ENCODE measurements at regions not wholly inside any gene's neighbourhood (a gene's known extent, or its start where the extent isn't known, plus 50 kb on each side); places are given as distances from the start of the nearest gene placed in this dataset.
"Not testable (repeated sequence)": the region's sequence is repeated elsewhere in the genome, so short reads cannot be mapped to it uniquely, and the experiment has no call there.

DNA sequence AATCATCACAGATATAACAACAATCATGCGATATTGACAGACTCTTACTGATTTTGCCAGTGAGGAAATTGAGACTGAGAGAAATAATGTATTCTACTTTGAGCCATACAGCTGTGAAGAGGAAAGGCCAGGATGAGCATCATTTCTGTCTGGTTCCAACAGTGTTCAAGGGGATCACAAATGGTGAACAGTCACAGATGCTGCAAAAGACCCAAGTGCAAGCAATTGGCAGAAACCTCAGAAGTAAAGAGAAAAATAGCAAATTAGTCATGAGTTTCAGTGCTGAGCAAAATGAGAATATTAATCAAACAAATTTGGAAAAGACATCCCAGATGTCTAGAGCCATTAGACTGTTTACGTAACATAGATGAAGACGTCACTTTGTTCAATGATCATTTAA is 114.1 kb downstream of the RAB38 start:
- no peak for DNase-seq

DNA sequence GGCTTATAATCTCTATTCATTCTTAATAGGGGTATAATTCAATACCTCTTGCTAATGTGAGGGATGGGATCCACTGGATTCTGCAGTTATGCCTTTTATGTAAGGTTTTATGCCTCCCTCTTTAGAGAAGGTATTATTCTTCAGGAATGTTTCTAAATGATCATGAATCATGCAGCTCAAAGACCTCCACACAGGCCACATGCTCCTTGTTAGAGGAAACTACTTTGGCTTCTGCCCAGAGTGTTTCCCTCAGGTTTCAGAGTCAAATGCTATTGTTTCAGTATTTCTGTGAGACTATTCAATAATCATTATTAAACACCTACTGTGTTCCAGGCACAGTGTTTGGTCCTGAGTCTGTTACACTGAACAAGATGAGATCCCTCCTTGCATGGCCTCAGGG is 115.9 kb downstream of the RAB38 start:
- no peak for DNase-seq

DNA sequence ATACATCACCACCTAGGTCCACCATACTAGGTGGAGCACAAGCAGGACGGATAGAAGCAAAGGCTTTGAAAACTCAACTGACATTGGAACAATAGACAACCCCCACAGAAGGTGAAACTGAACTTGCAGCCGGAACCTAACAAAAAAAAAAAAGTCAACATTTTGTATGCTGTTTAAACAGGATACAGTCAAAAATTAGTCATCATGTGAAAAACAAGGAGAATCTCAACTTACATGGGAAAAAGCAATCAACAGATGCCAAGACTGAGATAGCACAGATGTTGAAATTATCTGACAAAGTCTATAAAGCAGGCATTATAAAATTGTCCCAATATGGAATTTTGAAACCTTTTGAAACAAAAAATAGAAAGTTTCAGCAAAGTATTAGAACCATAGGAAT is 123.8 kb downstream of the RAB38 start:
- DNase-seq: no peak

DNA sequence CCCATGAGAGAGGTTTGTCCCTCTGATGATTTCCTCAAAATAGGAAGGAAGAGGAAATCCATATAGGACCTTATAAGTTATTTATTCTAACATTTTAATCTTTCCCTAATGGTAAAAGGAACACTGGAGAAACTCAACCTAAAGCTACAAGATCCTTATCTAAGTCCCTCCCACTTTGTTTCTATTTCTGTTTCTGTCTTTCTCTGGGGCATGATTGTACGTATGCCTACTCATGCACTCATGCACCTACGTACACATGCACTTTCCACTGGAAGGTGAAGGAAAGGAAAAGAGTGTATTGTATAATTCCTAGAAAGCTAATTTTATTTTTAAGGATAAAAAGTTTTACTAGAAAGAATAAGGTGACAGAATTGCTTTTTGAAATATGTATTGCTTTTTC is 125.0 kb downstream of the RAB38 start:
- DNase-seq: peak; percentile 2

DNA sequence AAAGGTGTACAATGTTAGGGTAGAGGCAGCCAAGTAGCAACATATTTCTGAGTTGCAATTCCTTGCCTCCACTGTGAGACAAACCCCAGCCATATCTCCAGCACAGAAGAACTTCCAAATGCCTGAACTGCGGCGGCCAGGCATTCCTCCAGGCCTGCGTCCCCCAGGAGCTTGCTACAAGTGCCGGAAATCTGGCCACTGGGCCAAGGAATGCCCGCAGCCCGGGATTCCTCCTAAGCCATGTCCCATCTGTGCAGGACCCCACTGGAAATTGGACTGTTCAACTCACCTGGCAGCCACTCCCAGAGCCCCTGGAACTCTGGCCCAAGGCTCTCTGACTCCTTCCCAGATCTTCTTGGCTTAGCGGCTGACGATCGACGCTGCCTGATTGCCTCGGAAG is 130.0 kb downstream of the RAB38 start:
- not testable (repeated sequence) for DNase-seq

DNA sequence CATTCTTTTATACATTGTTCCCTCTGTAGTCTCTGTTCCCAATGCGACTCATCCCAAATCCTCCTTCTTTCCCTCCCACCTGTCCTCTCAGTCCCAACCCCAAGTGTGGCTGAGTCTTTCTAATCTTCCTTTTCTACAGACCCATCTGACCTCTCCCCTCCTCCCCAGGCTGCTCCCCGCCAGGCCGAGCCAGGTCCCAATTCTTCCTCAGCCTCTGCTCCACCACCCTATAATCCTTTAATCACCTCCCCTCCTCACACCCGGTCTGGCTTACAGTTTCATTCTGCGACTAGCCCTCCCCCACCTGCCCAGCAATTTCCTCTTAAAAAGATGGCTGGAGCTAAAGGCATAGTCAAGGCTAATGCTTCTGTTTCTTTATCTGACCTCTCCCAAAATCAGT is 130.6 kb downstream of the RAB38 start:
- DNase-seq: not testable (repeated sequence)

DNA sequence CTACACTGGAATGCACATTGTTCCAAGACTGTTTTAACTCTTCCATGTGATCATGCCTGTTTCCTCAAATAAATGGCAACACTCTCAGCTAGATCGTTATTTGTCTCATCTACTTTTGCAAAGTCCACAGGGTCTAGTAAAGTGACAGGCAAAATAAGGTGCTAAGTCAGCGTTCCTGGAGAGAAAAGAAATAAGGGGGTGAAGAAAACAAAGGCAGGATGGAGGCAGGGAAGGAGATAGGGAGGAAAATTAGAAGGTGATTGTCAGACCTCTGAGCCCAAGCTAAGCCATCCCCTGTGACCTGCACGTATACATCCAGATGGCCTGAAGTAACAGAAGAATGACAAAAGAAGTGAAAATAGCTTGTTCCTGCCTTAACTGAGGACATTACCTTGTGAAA is 132.1 kb downstream of the RAB38 start:
- no peak for DNase-seq

DNA sequence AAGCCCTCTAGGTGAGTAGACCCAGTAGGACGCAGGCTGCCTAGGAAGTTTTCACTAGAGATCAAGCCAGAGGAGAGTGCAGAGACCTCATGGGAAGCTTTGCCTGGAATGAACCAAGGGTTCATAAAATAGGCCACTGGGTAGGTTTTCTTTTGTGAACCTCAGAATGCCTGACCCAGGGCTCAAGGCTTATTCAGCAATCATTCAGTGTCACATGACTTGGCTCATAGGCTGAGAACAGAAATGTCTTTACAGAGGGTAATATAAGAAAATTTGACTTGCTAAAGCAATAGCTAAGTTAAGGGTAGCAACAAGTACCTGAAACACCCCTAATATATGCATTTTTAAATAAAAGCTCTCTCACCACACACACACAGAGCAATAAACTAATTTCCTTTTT is 132.6 kb downstream of the RAB38 start:
- DNase-seq: no peak

DNA sequence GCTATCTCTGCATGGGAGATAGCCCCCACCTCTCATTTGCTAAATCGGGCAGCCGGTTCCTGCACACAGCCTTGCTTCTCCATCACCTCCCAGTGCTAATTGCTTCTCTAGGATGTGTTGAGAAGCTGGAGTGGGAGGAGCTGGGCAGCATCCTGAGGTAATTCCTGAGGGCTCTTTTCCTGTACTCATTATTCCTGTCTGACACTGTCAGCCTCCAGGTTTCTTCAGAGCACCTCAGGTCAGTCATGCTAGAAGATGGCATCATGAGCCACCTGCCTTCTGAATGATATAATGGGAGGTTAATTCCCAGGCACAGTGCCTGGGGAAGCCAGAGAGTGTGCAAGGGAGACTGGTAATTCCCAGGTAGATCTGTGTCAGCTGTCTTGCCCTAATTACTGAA is 133.0 kb downstream of the RAB38 start:
- no peak for DNase-seq

DNA sequence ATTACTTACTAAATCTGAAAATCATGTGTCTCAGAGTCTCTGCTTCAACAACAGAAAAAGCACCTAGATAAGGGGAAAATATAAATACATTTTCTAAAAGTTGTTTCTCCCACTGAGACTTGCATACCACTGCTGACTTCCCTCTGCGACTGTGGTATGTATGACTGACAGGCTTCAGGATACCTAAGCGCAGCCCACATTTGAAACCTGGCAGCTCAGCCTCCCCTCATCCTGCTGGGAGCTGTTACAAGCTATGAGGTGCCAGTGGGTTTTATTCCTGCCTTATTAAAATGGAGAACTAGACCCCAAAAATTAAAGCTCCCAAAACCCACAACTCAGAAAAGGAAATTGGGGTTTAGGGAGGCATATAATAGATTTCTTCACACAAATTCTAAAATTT is 133.6 kb downstream of the RAB38 start:
- no peak for DNase-seq

DNA sequence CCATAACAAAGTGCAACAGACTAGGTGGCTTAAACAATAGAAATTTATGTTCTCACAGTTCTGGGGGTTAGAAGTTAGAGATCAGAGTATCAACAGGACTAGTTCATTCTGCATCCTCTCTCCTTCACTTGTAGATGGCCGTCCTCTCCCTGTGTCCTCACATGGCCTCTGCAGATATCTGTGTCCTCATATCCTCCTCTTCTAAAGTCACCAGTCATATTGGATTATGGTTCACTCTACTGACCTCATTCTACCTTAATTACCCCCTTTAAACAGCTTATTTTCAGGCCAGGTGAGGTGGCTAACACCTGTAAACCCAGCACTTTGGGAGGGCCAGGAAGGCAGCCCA is 135.1 kb downstream of the RAB38 start:
- no peak for DNase-seq

DNA sequence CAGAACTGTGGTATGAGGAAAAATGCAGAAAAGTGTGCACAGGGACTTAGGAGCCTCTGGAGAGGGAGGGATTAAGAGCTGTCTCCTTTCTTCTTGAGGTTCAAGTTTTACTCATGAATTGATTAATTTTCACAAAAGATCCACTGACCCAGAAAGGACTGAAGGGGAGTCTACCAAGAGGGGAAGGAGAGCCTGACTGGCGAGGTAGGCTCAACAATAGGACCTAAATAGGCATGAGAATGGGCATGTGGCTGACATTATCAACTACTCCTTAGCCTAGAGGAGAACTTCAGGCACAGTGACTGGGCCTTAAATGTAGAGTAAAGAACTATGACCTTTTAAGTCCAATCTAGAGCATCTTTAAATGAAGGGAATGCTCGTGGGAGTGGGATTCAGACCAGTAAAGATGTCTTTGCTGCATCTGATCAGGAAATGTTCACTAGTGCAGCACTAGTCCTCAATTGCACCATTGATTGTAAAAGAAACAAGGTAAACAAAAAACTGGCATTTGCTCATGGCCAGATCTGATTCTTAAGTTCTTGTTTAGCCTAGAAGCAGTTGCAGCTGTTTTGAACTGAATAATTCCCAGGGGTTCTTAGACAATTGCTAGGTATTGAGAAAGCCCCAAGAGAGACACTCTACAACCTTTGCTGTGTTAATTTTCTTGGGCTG is 135.6 kb downstream of the RAB38 start:
- no peak for DNase-seq

DNA sequence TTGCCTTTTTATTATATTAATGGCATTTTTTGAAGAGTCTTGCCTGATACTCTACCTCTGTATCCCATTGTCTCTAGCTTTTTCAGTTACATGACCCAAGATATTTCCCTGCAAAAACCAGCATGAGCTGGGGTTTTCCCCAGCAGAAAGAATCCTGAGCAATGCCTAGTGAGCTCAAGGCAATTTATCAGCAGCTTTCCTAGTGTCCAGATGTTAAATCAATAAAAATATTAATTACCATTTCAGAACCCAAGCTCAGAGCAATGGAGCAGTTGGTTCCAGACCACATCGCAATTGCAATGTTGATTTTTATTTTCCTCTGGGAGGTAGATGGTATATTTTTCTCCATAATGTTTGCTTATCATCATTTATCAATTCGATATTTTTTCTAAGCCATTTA is 137.2 kb downstream of the RAB38 start:
- DNase-seq: no peak

DNA sequence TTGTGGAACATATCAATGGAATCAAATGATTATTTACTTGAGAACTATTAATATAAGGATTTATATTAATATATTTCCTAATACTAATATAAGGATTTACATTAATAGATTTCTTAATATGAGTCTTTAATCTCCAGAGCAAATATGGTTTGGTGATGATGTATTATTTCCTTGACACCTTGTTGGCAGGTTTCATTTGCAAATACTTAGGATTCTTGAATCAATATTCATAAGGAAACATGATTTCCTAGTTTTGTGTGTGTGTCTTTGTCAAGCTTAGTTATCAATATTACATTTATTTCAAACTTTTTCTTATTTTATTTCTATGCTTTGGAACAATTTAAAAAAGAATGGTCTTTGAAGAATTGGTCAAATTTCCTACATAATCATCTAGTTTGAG is 138.5 kb downstream of the RAB38 start:
- no peak for DNase-seq

DNA sequence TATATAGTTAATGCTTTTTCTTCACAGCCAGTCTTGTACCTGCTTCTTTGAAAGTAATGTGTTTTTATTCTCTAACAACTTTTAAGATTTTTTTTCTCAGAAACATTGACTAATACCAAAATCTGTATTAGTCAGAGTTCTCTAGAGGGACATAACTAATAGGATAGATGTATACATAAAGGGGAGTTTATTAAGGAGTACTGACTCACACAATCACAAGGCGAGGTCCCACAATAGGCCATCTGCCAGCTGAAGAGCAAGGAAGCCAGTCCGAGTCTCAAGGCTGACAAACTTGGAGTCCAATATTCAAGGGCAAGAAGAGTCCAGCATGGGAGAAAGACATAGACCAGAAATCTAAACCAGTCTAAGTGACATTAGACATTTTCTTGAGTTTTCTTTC is 140.0 kb downstream of the RAB38 start:
- no peak for DNase-seq

DNA sequence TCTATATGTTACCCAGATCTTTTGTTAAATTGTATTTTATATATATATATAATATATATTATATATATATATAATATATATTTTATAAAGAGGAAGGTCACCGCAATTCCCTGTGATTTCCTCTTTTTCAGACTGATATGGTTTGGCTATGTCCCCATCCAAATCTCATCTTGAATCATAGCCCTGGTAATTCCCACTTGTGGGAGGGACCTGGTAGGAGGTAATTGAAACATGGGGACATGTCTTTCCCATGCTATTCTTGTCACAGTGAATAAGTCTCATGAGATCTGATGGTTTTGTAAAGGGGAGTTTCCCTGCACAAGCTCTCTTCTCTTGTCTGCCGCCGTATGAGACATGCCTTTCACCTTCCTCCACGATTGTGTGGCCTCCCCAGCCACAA is 157.6 kb downstream of the RAB38 start:
- DNase-seq: peak; percentile 63

DNA sequence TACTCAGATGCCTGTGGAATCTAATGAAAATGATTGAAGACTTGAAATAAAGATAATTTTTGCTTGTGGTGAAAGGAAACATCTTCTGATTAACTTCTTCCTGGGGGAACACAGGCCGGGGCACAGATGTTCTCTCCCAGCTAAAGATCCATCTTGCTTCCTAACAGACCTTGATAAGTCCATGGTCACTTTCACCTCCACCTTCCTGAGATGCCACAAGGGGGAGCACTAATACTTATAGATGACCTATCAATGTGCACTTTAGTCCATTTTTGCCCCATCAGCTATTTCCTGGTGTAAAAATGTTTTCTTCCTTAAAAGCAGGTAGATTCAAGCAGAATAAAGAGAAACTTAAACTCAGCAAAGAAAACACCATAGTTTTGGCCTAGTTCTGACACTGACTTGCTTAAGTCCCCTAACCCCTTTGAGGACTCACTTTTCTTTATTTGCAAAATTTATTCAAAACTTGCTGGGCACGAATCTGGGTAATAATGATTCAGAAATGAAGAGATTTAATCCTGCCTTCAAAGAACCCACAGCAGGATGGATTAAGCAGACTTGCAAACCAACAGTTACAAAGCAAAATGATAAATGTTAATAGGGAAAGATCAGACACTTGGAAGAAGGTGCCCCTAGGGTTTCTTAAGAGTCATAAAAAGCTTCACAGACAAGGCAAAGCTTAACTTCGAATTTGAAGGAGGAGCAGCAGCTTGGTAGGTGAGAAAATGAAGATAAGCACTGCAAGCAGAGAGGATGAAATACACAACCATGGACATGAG is 158.7 kb downstream of the RAB38 start:
- DNase-seq: peak; percentile 84

DNA sequence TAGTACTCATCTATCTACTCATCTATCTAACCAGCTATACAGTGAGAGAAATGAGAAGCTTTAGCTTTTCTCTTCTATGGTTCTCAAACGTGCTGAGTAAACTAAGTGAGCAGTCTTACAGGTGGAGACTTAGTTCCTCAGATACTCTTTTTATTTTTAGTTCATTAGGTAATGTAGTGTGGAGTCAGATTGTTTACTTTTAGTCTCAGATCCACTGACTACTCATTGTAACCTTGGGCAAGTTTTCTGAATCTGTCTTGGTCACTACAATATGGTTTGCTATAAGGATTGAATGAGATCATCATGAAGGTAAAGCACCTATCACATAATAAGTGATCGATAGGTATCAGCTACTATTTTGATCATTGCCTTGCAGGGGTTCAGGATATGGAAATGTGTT is 160.1 kb downstream of the RAB38 start:
- no peak for DNase-seq

DNA sequence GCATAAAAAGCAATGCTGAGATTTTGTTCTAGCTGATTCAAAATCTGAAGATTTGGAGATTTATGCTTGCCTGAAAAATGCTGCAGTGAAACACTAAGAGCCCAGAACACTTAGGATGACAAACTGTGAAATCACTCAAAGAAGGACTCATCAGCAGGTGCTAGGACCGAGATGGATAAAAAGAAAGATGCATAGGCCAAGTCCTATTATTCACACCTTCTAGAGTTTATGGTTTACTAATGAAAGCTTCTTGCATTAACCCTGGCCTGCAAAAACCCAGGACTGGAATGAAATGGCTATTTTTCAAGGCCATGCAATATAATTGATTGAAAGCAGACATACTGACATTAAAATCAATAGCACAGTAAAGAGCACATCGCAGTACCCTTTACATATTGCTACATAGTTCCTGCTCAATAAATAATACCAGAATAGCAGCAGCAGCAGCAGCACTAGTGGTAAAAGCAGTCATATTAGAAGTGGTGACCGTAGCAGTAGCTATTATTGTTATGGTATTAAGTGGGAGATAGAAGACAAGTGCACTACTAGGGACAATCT is 161.7 kb downstream of the RAB38 start:
- no peak for DNase-seq

DNA sequence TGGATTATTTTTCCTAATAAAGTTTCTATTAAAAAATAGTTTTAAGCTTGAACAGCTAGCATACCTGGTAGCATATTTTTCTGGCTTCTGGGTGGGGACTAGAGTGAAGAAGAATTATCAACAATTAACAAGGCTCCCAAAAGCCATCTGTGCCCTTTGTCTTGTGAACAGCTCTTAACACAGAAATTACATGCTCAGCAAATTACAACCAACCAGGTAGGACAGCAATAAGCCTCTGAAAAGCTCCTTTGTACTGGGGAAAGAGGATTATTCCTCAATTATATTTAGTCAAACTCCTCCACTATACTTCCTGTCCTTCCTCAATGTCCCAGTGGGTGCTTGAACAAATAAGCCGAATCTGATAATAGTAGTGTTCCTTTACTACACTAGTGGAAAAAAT is 162.8 kb downstream of the RAB38 start:
- no peak for DNase-seq

DNA sequence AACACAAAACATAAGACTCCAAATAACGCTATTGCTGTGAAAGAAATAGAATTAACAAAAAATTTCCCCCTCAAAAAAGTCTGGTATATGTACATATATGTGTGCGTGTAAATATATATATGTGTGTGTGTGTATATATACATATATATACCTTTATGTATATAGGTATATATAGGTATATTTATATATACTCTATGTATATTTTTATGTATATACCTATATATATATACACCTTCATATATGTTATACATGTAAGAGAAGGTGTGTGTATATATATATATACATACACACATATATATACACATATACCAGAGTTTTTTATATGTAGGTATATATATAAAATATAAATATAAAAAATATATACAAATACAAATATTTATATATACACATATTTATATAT is 199.2 kb downstream of the RAB38 start:
- no peak for DNase-seq

DNA sequence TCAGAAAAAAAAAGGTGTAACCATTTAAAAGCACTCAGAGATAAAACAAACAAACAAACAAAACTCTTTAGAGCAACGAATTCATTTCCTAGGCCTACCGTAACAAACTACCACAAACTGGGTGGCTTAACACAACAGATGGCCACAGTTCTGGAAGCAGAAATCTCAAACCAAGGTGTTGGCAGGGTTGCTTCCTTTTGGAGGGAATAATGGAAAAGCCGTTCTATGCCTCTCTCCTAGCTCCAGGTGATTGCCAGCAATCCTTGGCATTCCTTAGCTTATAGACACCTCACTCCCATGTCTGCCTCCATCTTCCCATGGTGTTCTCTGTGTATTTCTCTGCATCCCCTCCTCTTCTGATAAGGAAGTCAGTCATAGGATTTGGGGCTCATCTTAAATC is 200.4 kb downstream of the RAB38 start:
- no peak for DNase-seq

DNA sequence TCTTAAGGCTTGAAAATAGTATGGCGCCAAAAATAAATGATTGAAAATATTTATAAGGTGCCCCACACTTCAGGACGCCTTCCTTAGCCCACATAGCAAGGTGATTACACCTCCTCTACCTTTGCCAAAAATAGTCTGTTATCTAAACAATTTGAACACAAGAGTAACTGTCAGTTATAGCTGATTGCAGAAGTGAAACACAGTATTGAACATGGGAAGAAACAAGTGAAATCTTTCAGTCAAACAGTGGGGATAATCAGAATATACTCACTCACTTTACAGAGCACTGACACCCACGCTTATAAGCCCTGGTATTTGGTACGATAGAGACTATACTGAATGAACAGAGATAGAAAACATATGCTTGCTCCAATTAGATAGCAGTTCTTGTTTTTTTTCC is 203.1 kb downstream of the RAB38 start:
- DNase-seq: no peak

DNA sequence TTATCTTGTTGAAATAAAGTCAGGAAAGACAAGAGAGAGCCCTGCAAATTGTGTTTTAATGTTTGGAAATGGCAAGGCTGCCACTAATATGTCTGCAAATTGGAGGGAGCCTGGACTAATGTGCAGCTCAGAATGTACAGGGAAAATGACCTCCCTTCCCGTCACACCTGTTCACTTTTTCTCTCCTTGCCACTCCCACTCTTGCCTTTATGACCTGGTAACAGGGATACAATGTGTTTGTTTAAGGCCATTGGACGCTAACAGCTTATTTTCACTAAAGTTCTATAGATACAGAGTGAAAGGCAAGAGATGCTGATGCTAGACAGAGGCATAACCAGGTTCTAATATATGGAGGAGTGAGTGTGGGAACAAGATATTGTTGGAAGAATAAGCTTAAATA is 203.9 kb downstream of the RAB38 start:
- DNase-seq: no peak

DNA sequence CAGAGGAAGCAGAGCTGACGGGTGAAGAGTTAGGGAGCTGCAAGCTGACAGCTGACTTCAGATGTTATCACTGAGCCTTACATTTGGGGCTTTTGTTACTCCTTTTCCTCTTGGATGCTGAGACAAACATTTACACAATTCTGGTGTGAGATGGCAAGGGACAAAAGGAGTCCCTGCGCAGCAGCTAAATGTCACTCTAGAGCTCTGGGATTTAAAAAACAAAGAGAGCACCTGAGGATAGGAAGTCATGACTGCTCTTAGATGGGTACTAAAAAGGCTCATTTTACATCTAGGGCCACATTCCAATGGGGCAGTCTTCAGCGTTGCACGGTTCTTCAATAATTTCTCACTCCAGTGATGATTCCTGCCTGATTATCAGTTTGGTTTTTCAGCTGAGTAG is 204.5 kb downstream of the RAB38 start:
- no peak for DNase-seq
